B cell (primary cell): ENCODE measurements at regions not wholly inside any gene's neighbourhood (a gene's known extent, or its start where the extent isn't known, plus 50 kb on each side); places are given as distances from the start of the nearest gene placed in this dataset.

Source experiments
- ATAC-seq: fragments of 200-7000 bp; cut with Tn5 transposase; one replicate; pipeline ENCODE4 v1.10.0; 2021; ENCODE audit warnings: low read depth, mild to moderate bottlenecking, moderate number of reproducible peaks, moderate library complexity
- CTCF ChIA-PET: fragments of 350-600 bp; sonication (Branson Sonifier 250); formaldehyde crosslinking; loops from one replicate; lab custom pipeline; 2021; ENCODE audit warnings: antibody characterized with exemption, inconsistent platforms; lab: Charles Lee
- POLR2A ChIA-PET: fragments of 350-600 bp; sonication (Branson Sonifier 250); formaldehyde crosslinking; loops from one replicate; lab custom pipeline; 2021; ENCODE audit warnings: antibody characterized with exemption; lab: Charles Lee
- DNase-seq: peaks from one replicate; pipeline ENCODE4 v3.0.0; 2013
- H2AFZ ChIP-seq: 2 replicates; pipeline ENCODE4 v1.6.1; 2012; ENCODE audit warnings: mild to moderate bottlenecking, low read depth, low read length; ENCODE audit not compliant: insufficient read depth, poor library complexity, severe bottlenecking
- H3K27ac ChIP-seq, 2 donors: 1 replicate in 1 of 2; 2 replicates in 1 of 2; pipeline ENCODE4 v1.5.1; 2012 to 2013; ENCODE audit warnings: low read length in 2 of 2, mild to moderate bottlenecking in 2 of 2, moderate library complexity in 1 of 2
- H3K27me3 ChIP-seq, 4 experiments: fragments of 200-600 bp in 1 of 4; sonication (generic) in 1 of 4; replicated peaks in 1 of 4; 1 replicate in 2 of 4; 2 replicates in 2 of 4; pipeline versions ENCODE4 v1.6.1 to v1.7.0; 2013 to 2016; ENCODE audit warnings: low read length in 3 of 4, mild to moderate bottlenecking in 2 of 4, mixed read lengths in 1 of 4, moderate library complexity in 1 of 4; ENCODE audit not compliant: insufficient read depth in 4 of 4, control insufficient read depth in 3 of 4; ENCODE audit errors: control extremely low read depth in 1 of 4
- H3K36me3 ChIP-seq, 2 experiments: replicated peaks in 1 of 2; 1 replicate in 1 of 2; 2 replicates in 1 of 2; pipeline versions ENCODE4 v1.6.1 to v1.7.1; 2013; ENCODE audit warnings: low read length in 1 of 2; ENCODE audit not compliant: insufficient read depth in 2 of 2, control insufficient read depth in 1 of 2; ENCODE audit errors: control extremely low read depth in 1 of 2, extremely low read depth in 1 of 2
- H3K4me1 ChIP-seq, 2 donors: fragments of 200-600 bp in 1 of 2; sonication (generic) in 1 of 2; 1 replicate in 1 of 2; 2 replicates in 1 of 2; pipeline versions ENCODE4 v1.5.1 to v1.6.1; 2013 to 2017; ENCODE audit warnings: low read length in 2 of 2; ENCODE audit not compliant: control insufficient read depth in 2 of 2, insufficient read depth in 2 of 2
- H3K4me2 ChIP-seq: replicated peaks from 2 replicates; pipeline ENCODE3; 2012; ENCODE audit warnings: mild to moderate bottlenecking, low read depth, low read length; ENCODE audit not compliant: poor library complexity, severe bottlenecking
- H3K4me3 ChIP-seq, 5 experiments: fragments of 200-600 bp in 1 of 5; sonication (generic) in 1 of 5; 1 replicate in 3 of 5; 2 replicates in 2 of 5; pipeline versions ENCODE4 v1.5.1 to v1.7.0; 2011 to 2016; ENCODE audit warnings: low read length in 4 of 5, mild to moderate bottlenecking in 4 of 5, low read depth in 2 of 5, control low read depth in 1 of 5, moderate library complexity in 1 of 5; ENCODE audit not compliant: insufficient read depth in 1 of 5; ENCODE audit errors: control extremely low read depth in 1 of 5, extremely low read depth in 1 of 5
- H3K79me2 ChIP-seq: fragments of 200-600 bp; sonication (generic); one replicate; pipeline ENCODE4 v1.6.0; 2016; ENCODE audit warnings: low read length; ENCODE audit not compliant: control insufficient read depth, insufficient read depth
- H3K9ac ChIP-seq: fragments of 200-600 bp; sonication (generic); 2 replicates; pipeline ENCODE4 v1.6.1; 2017; ENCODE audit warnings: mild to moderate bottlenecking, low read length, moderate library complexity
- H3K9me3 ChIP-seq, 3 donors: one replicate each; pipeline versions ENCODE4 v1.6.1 to v1.7.1; 2013; ENCODE audit warnings: low read length in 2 of 3; ENCODE audit not compliant: control insufficient read depth in 2 of 3, insufficient read depth in 1 of 3; ENCODE audit errors: control extremely low read depth in 1 of 3
- H4K20me1 ChIP-seq: 2 replicates; pipeline ENCODE4 v1.6.0; 2012; ENCODE audit warnings: mild to moderate bottlenecking, low read length; ENCODE audit not compliant: insufficient read depth, control insufficient read depth, poor library complexity, severe bottlenecking
- H3K27ac Mint-ChIP-seq: one replicate; pipeline ENCODE4 v1.8.0; 2021; ENCODE audit warnings: mixed read lengths
- H3K27me3 Mint-ChIP-seq: one replicate; pipeline ENCODE4 v1.8.0; 2021; ENCODE audit warnings: mixed read lengths
- H3K4me1 Mint-ChIP-seq: one replicate; pipeline ENCODE4 v1.8.0; 2021; ENCODE audit warnings: mixed read lengths
- H3K4me3 Mint-ChIP-seq: one replicate; pipeline ENCODE4 v1.8.0; 2021; ENCODE audit warnings: mixed read lengths
- H3K9me3 Mint-ChIP-seq: one replicate; pipeline ENCODE4 v1.8.0; 2022; ENCODE audit warnings: mixed read lengths; ENCODE audit not compliant: insufficient read depth
- EZH2 ChIP-seq: IDR thresholded peaks from 2 replicates; pipeline ENCODE4 v1.6.1; 2012; ENCODE audit warnings: borderline replicate concordance, low read depth, mild to moderate bottlenecking, moderate library complexity, low read length; ENCODE audit not compliant: insufficient read depth, poor library complexity, severe bottlenecking
- WGBS: methylation state at CpG from one replicate; pipeline ENCODE4 v1.1.5; 2013; ENCODE audit warnings: missing lambda C conversion rate; ENCODE audit not compliant: insufficient coverage; 5-methylcytosine and 5-hydroxymethylcytosine counted together
- intact Hi-C: fragments of 100-400 bp; cut with micrococcal nuclease; formaldehyde crosslinking; loops from one replicate; pipeline ENCODE4 v1.10.0; 2022
- TF ChIP-seq, protein P1 (sequence below): fragments of 200-600 bp; IDR thresholded peaks from one replicate; pipeline ENCODE4 v1.8.0; 2022; ENCODE audit warnings: antibody characterized with exemption, mild to moderate bottlenecking

DNA sequence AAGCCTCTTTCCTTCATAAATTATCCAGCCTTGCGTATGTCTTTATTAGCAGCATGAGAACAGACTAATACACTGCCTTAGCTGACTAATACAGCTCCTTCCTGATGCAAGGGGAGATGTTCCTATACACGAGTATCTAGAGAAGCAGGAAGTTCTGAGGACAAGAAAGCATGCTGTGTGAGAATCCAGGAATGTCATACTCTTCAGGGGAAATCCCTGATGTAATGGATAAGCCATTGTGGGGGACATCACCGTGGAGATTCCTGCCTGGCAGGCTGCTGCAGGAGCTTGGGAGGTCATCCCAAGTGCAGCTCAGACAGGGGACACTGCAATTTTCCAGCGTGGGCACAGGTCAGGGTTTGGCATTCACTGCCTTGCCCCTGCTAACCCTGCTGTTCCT is 476.9 kb downstream of the NR2F2 start:
- intact Hi-C loops, result no loop called here
- Histone ChIP-seq H3K27me3 (no peaks in the 10 kb centered on the region), H3K9me3 (no peaks in the 10 kb centered on the region), H3K27ac (no peak overlapping the region), H2AFZ (no peak overlapping the region), H4K20me1 (no peaks in the 10 kb centered on the region), H3K79me2 (no peaks in the 10 kb centered on the region), H3K36me3 (no peaks in the 10 kb centered on the region), H3K4me1 (no peaks in the 10 kb centered on the region), H3K4me2 (no peak overlapping the region), H3K4me3 (no peak overlapping the region), H3K9ac (no peak overlapping the region)
- 71% methylated on average over 3 of the region's 4 CpGs for WGBS
- POLR2A ChIA-PET, result no interaction called here
- peaks cover 6% of the 10 kb centered on the region for H3K9me3 Mint-ChIP-seq
- TF ChIP-seq, protein P1, sequence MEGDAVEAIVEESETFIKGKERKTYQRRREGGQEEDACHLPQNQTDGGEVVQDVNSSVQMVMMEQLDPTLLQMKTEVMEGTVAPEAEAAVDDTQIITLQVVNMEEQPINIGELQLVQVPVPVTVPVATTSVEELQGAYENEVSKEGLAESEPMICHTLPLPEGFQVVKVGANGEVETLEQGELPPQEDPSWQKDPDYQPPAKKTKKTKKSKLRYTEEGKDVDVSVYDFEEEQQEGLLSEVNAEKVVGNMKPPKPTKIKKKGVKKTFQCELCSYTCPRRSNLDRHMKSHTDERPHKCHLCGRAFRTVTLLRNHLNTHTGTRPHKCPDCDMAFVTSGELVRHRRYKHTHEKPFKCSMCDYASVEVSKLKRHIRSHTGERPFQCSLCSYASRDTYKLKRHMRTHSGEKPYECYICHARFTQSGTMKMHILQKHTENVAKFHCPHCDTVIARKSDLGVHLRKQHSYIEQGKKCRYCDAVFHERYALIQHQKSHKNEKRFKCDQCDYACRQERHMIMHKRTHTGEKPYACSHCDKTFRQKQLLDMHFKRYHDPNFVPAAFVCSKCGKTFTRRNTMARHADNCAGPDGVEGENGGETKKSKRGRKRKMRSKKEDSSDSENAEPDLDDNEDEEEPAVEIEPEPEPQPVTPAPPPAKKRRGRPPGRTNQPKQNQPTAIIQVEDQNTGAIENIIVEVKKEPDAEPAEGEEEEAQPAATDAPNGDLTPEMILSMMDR, result no peak
- no peak for TF ChIP-seq EZH2
- H3K27me3 Mint-ChIP-seq, result no peaks in the 10 kb centered on the region
- H3K4me1 Mint-ChIP-seq, result no peaks in the 10 kb centered on the region
- no peak overlapping the region for H3K4me3 Mint-ChIP-seq
- no peak for DNase-seq
- H3K27ac Mint-ChIP-seq, result no peak overlapping the region
- CTCF ChIA-PET, result no interaction called here
- ATAC-seq, result no peak

DNA sequence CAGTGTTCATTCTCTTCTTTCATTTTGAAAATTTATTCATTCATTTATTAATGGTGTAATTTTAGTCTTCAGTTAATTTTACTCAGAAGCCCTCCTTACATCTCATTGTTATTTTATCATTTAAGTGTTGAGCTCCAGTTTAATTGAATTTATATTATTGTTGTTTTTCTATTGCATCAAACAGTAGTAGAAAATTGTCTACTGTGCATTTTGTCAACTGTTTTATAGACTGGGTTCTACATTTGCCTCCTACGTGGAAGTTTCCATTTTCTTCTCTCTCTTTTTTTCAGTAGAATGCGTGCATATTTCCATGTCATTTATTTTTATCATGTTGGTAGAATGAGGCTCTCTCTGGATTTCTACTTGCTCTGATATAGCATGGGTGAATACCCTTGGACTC is 487.4 kb downstream of the NR2F2 start:
- Histone ChIP-seq H3K36me3 (no peaks in the 10 kb centered on the region), H4K20me1 (no peaks in the 10 kb centered on the region), H3K9me3 (peaks cover 0 to 1% (median 0%) of the 10 kb centered on the region in 3 donors), H2AFZ (no peak overlapping the region), H3K79me2 (no peaks in the 10 kb centered on the region), H3K27ac (no peak overlapping the region), H3K27me3 (no peaks in the 10 kb centered on the region), H3K4me2 (no peak overlapping the region), H3K4me3 (no peak overlapping the region), H3K4me1 (no peaks in the 10 kb centered on the region), H3K9ac (no peak overlapping the region)
- Mint-ChIP-seq H3K4me3 (no peak overlapping the region), H3K9me3 (peaks cover 3% of the 10 kb centered on the region), H3K27ac (no peak overlapping the region), H3K27me3 (no peaks in the 10 kb centered on the region), H3K4me1 (no peaks in the 10 kb centered on the region)
- ChIA-PET CTCF (no interaction called here), POLR2A (no interaction called here)
- DNase-seq (no peak), ATAC-seq (no peak)
- no CpG with 5 or more reads among the region's 2 CpGs for WGBS
- TF ChIP-seq EZH2, result no peak
- TF ChIP-seq, protein P1, result no peak
- intact Hi-C loops, result no loop called here
